ENCODE measurements at regions not wholly inside any gene's neighbourhood (a gene's known extent, or its start where the extent isn't known, plus 50 kb on each side); places are given as distances from the start of the nearest gene placed in this dataset.
"Not testable (repeated sequence)": the region's sequence is repeated elsewhere in the genome, so short reads cannot be mapped to it uniquely, and the experiment has no call there.

GRCh38 chr9:75810063-75810462 is 80.4 kb upstream of the PCSK5 start:
- no peak for DNase-seq

GRCh38 chr9:75811692-75812091 is 78.8 kb upstream of the PCSK5 start:
- no peak for DNase-seq

- DNase-seq, result no peak
Observed at GRCh38 chr9:75812141-75812540, 78.3 kb upstream of the PCSK5 start.

- DNase-seq, result no peak
Observed at GRCh38 chr9:75814667-75815066, 75.8 kb upstream of the PCSK5 start.

- not testable (repeated sequence) for DNase-seq
Observed at GRCh38 chr9:75820471-75821115, 69.9 kb upstream of the PCSK5 start.

- no peak for DNase-seq
Observed at GRCh38 chr9:75823151-75823550, 67.3 kb upstream of the PCSK5 start.

- DNase-seq, result no peak
Observed at GRCh38 chr9:75824816-75825568, 65.5 kb upstream of the PCSK5 start.

GRCh38 chr9:75826314-75826713 is 64.2 kb upstream of the PCSK5 start:
- DNase-seq, result no peak

GRCh38 chr9:75830303-75830702 is 60.2 kb upstream of the PCSK5 start:
- no peak for DNase-seq

- DNase-seq, result no peak
Observed at GRCh38 chr9:75833778-75834177, 56.7 kb upstream of the PCSK5 start.

- no peak for DNase-seq
Observed at GRCh38 chr9:75834878-75835277, 55.6 kb upstream of the PCSK5 start.
